ENCODE measurements at regions not wholly inside any gene's neighbourhood (a gene's known extent, or its start where the extent isn't known, plus 50 kb on each side); places are given as distances from the start of the nearest gene placed in this dataset.

GRCh38 chr16:64892835-64893785 is 228.8 kb downstream of the CDH11 start:
- ATAC-seq (ENCODE audit: low FRiP score) (no peak), DNase-seq (ENCODE audit: low spot score) (no peak)
- no peak for TF ChIP-seq CTCF (IDR thresholded peaks at IDR 0.05)

GRCh38 chr16:64889446-64889845 is 232.4 kb downstream of the CDH11 start:
- no peak for TF ChIP-seq CTCF (IDR thresholded peaks at IDR 0.05)
- DNase-seq (ENCODE audit: low spot score) (no peak), ATAC-seq (ENCODE audit: low FRiP score) (no peak)

- no peak for TF ChIP-seq CTCF (IDR thresholded peaks at IDR 0.05)
- ATAC-seq (ENCODE audit: low FRiP score) (no peak), DNase-seq (ENCODE audit: low spot score) (no peak)
Measured at GRCh38 chr16:64887651-64888050, 234.2 kb downstream of the CDH11 start.

- no peak for TF ChIP-seq CTCF (IDR thresholded peaks at IDR 0.05)
- ATAC-seq (ENCODE audit: low FRiP score), result no peak
- DNase-seq (ENCODE audit: low spot score), result no peak
Measured at GRCh38 chr16:64882078-64882784, 239.6 kb downstream of the CDH11 start.

GRCh38 chr16:64880994-64881393 is 240.9 kb downstream of the CDH11 start:
- DNase-seq (ENCODE audit: low spot score) (no peak), ATAC-seq (ENCODE audit: low FRiP score) (no peak)
- no peak for TF ChIP-seq CTCF (IDR thresholded peaks at IDR 0.05)

GRCh38 chr16:64880006-64880405 is 241.9 kb downstream of the CDH11 start:
- ATAC-seq (ENCODE audit: low FRiP score) (no peak), DNase-seq (ENCODE audit: low spot score) (no peak)
- TF ChIP-seq CTCF (IDR thresholded peaks at IDR 0.05), result no peak

Data from omental fat pad (tissue), 3 donors.